Small intestine (tissue), 7 donors: ENCODE measurements at regions not wholly inside any gene's neighbourhood (a gene's known extent, or its start where the extent isn't known, plus 50 kb on each side); places are given as distances from the start of the nearest gene placed in this dataset.

Experiments
- DNase-seq, 2 donors: peaks; one replicate each; pipeline versions ENCODE4 v3.0.0 to v3.0.0-alpha.2; 2013
- FAIRE-seq: peaks from 2 replicates; lab custom pipeline; 2012; peaks lifted over from hg19 to GRCh38; lab: Jason Lieb, UNC
- H3K27ac ChIP-seq, 3 donors: one replicate each; pipeline ENCODE4 v1.5.1; 2013; ENCODE audit warnings: low read length in 2 of 3, mild to moderate bottlenecking in 2 of 3, control low read depth in 1 of 3, inconsistent platforms in 1 of 3, low read depth in 1 of 3, moderate library complexity in 1 of 3
- H3K27me3 ChIP-seq, 3 donors: one replicate each; pipeline ENCODE4 v1.6.1; 2013; ENCODE audit warnings: low read length in 3 of 3, inconsistent platforms in 1 of 3; ENCODE audit not compliant: control insufficient read depth in 3 of 3, insufficient read depth in 3 of 3
- H3K36me3 ChIP-seq, 3 donors: one replicate each; pipeline ENCODE4 v1.6.1; 2013; ENCODE audit warnings: low read length in 3 of 3, inconsistent platforms in 1 of 3, low read depth in 1 of 3, mild to moderate bottlenecking in 1 of 3, moderate library complexity in 1 of 3; ENCODE audit not compliant: control insufficient read depth in 3 of 3, insufficient read depth in 2 of 3
- H3K4me1 ChIP-seq, 3 donors: one replicate each; pipeline ENCODE4 v1.6.1; 2013; ENCODE audit warnings: low read length in 2 of 3, inconsistent platforms in 1 of 3, low read depth in 1 of 3, mild to moderate bottlenecking in 1 of 3, moderate library complexity in 1 of 3; ENCODE audit not compliant: control insufficient read depth in 3 of 3, insufficient read depth in 2 of 3
- H3K4me3 ChIP-seq, 3 donors: one replicate each; pipeline ENCODE4 v1.5.1; 2013; ENCODE audit warnings: low read length in 3 of 3, control low read depth in 1 of 3, inconsistent platforms in 1 of 3, low read depth in 1 of 3, mild to moderate bottlenecking in 1 of 3, moderate library complexity in 1 of 3
- H3K9me3 ChIP-seq, 2 donors: one replicate each; pipeline ENCODE4 v1.6.1; 2013; ENCODE audit warnings: low read depth in 1 of 2, low read length in 1 of 2; ENCODE audit not compliant: control insufficient read depth in 2 of 2, insufficient read depth in 1 of 2
- WGBS, 3 donors: extraction: QIAGEN DNeasy Blood & Tissue Kit; methylation state at CpG; one replicate each; pipeline ENCODE4 v1.1.7; 2013; 5-methylcytosine and 5-hydroxymethylcytosine counted together
- donor health status: healthy with polysubstance abuse.
- donor health status: control.
- donor health status: control.
- donor health status: Bipolar disorder and iron deficiency.
- donor health status: healthy.

DNA sequence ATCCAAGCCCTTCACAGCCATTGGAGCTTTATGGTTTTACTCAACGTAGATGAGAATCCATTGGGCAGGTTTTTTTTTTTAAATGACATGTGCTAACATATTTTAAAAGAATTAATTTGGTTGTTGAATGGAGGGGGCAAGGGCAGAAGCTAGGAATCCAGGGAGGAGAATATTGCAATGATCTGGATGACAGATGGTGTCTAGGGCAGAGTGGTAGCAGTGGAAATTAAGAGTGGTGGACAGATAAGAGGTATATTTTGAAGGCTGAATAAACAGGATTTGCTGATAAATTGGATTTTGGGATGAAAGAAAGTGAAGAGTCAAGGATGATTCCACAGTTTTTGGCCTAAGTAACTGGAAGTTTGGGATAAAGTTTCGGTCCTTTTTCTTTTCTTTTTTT lies 54.8 kb upstream of the DHX40 start:
- Histone ChIP-seq H3K9me3 (no peaks in the 10 kb centered on the region), H3K4me3 (no peak overlapping the region), H3K27me3 (peaks cover 0 to 2% (median 0%) of the 10 kb centered on the region in 3 donors), H3K36me3 (no peaks in the 10 kb centered on the region), H3K27ac (no peak overlapping the region), H3K4me1 (peaks cover 0 to 10% (median 0%) of the 10 kb centered on the region in 3 donors)
- FAIRE-seq (no peak), DNase-seq (no peak)
- WGBS, 3 donors, result 83 to 86% (median 83%) methylated on average over 2 of the region's 2 CpGs

DNA sequence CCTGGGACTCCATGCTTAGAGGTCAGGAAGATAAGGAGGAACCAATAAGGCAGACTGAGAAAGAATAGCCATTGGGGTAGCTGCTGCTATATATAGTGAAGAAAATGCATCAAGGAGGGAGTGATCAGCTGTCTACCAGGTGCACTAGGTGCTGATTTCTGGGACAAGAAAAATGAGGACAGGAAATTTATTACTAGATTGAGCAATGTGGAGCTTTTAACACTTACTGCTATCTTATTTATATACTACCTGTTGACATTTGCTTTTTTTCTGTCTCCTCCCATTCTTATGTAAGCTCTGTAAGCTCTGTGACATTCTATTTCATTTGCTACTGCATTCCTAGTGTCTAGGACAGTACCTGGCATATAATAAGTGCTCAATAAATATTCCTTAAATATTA lies 53.7 kb upstream of the DHX40 start:
- H3K9me3 ChIP-seq, result no peaks in the 10 kb centered on the region
- H3K27ac ChIP-seq, result no peak overlapping the region
- no peak overlapping the region for H3K4me3 ChIP-seq
- peaks cover 0 to 10% (median 0%) of the 10 kb centered on the region in 3 donors for H3K4me1 ChIP-seq
- no peaks in the 10 kb centered on the region for H3K36me3 ChIP-seq
- peaks cover 0 to 2% (median 0%) of the 10 kb centered on the region in 3 donors for H3K27me3 ChIP-seq
- DNase-seq (peak in 1 of 2 donors; percentile 38), FAIRE-seq (no peak)

DNA sequence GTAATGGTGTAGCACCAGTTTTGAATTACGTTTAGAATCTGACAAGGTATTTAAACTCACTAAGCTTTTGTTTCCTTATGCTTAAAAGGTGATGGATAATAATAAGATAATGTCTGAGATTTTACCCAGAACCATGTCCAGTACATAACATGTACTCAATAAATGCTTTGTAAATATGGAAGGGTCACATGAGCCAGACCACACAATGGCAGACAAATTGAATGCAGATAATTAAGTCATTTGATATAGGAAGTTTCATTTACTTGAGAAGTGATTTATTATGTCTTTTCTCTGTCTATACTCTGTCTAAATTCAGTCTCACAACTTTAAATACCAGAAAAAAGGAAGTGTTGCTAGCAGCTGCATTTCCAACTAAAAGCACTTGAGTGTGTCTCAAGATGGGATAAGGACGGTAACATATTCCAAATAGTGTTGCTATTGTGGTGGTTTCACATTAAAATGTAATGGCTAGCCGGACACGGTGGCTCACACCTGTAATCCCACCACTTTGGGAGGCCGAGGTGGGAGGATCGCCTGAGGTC lies 52.5 kb upstream of the DHX40 start:
- DNase-seq (no peak), FAIRE-seq (no peak)
- Histone ChIP-seq H3K4me1 (peaks cover 0 to 10% (median 0%) of the 10 kb centered on the region in 3 donors), H3K4me3 (no peak overlapping the region), H3K36me3 (no peaks in the 10 kb centered on the region), H3K9me3 (no peaks in the 10 kb centered on the region), H3K27me3 (peaks cover 0 to 2% (median 0%) of the 10 kb centered on the region in 3 donors), H3K27ac (no peak overlapping the region)
- 71 to 90% (median 89%) methylated on average over 6 of the region's 6 CpGs for WGBS, 3 donors

DNA sequence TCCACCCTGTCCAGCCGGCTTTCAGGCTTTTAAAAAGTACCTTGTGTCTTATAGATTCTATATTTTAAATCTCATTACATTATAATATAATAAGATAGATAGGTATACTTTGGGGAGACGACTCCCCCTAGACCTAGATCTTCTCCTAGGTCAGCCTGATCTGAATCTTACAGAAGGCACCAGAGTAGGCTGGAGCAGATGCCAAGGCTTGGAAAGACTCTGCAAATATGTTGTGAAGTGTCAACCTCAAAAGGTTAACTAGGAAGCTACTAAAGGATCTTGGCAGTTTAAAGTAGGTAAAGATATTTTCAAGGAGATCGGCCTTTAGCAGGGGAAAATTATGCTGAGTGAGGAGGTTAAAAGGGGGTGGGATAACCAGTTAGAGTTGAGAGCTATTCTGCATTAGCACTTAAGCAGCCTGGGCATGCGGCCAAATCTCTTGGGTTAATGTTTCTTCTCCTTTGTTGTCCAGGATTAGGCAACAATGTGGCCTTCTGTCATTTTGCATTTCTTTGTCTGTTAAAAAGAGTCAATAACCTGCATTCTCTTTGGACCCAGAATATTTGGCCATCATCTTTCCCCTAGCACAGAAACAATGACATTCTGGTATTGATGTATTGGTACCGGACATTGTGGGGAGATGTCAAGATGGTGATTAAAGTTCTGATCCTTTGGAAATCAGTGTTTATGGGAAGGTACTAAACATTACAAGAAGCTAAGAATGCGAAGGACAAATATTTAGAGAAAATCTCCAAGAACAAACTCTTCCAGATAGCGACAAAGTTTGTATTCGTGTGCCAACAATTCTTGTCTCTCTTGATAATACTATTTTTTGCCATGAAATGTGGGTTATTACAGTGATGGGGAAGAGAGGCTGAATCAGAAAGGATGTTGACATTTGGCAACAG lies 51.2 kb upstream of the DHX40 start:
- Histone ChIP-seq H3K27me3 (peaks cover 0 to 2% (median 0%) of the 10 kb centered on the region in 3 donors), H3K9me3 (no peaks in the 10 kb centered on the region), H3K4me3 (no peak overlapping the region), H3K4me1 (peaks cover 0 to 10% (median 0%) of the 10 kb centered on the region in 3 donors), H3K36me3 (no peaks in the 10 kb centered on the region), H3K27ac (peak overlapping the region in 2 of 3 donors; percentile 28 to 44)
- FAIRE-seq (no peak), DNase-seq (peak; percentile 83 to 90)
- 28 to 45% (median 41%) methylated on average over 8 of the region's 8 CpGs for WGBS, 3 donors
